Tibial nerve (tissue), 4 donors: ENCODE measurements at regions not wholly inside any gene's neighbourhood (a gene's known extent, or its start where the extent isn't known, plus 50 kb on each side); places are given as distances from the start of the nearest gene placed in this dataset.

Experiments
- DNase-seq, 2 donors: peaks; one replicate each; pipeline ENCODE4 v3.0.0-alpha.2; 2019; ENCODE audit warnings: low spot score in 2 of 2
- H3K27ac ChIP-seq, 4 donors: fragments of 200-600 bp; sonication (generic) in 3 of 4; one replicate each; pipeline ENCODE4 v1.5.1; 2017 to 2019; ENCODE audit warnings: mild to moderate bottlenecking in 1 of 4
- H3K27me3 ChIP-seq, 2 donors: fragments of 200-600 bp; sonication (generic) in 1 of 2; one replicate each; pipeline versions ENCODE4 v1.5.1 to v1.6.0; 2017 to 2019
- H3K36me3 ChIP-seq, 3 donors: fragments of 200-600 bp; sonication (generic); one replicate each; pipeline ENCODE4 v1.5.1; 2018 to 2019
- H3K4me1 ChIP-seq, 4 donors: fragments of 200-600 bp; sonication (generic) in 3 of 4; one replicate each; pipeline ENCODE4 v1.5.1; 2017 to 2019
- H3K4me3 ChIP-seq, 4 donors: fragments of 200-600 bp; sonication (generic) in 3 of 4; one replicate each; pipeline ENCODE4 v1.5.1; 2017 to 2019; ENCODE audit warnings: mild to moderate bottlenecking in 1 of 4, moderate library complexity in 1 of 4
- H3K9me3 ChIP-seq, 4 donors: fragments of 200-600 bp; sonication (generic) in 3 of 4; one replicate each; pipeline ENCODE4 v1.5.1; 2017 to 2019
- EP300 ChIP-seq, 2 donors: sonication (generic); formaldehyde crosslinking; IDR thresholded peaks; one replicate each; pipeline ENCODE4 v1.6.1; 2017; ENCODE audit warnings: antibody characterized with exemption in 2 of 2, mild to moderate bottlenecking in 1 of 2
- POLR2A ChIP-seq, 2 donors: fragments of 450-650 bp; IDR thresholded peaks; one replicate each; pipeline ENCODE4 v1.6.1; 2017; ENCODE audit warnings: antibody characterized with exemption in 2 of 2, mild to moderate bottlenecking in 2 of 2, moderate library complexity in 2 of 2
- WGBS, 2 donors: methylation state at CpG; one replicate each; pipeline ENCODE4 v1.1.5; 2018; 5-methylcytosine and 5-hydroxymethylcytosine counted together
- TF ChIP-seq, protein P1 (sequence below), 5 experiments: fragments of 200-600 bp in 3 of 5; fragments of 450-650 bp in 2 of 5; sonication (generic) in 3 of 5; IDR thresholded peaks; one replicate each; pipeline ENCODE4 v1.5.1; 2016 to 2019; ENCODE audit warnings: antibody characterized with exemption in 5 of 5, mild to moderate bottlenecking in 3 of 5, moderate library complexity in 2 of 5

GRCh38 chr7:45240273-45240771 is 82.7 kb downstream of the RAMP3 start:
- no peaks in the 10 kb centered on the region for H3K4me1 ChIP-seq
- H3K4me3 ChIP-seq, result no peak overlapping the region
- no peaks in the 10 kb centered on the region for H3K36me3 ChIP-seq
- DNase-seq, result no peak
- H3K9me3 ChIP-seq, result no peaks in the 10 kb centered on the region
- WGBS, 2 donors, result 71 to 75% methylated on average over 7 of the region's 7 CpGs
- no peak overlapping the region for H3K27ac ChIP-seq
- no peaks in the 10 kb centered on the region for H3K27me3 ChIP-seq
- TF ChIP-seq EP300 (IDR thresholded peaks at IDR 0.05) (no peak), POLR2A (IDR thresholded peaks at IDR 0.05) (no peak)
- TF ChIP-seq, protein P1, sequence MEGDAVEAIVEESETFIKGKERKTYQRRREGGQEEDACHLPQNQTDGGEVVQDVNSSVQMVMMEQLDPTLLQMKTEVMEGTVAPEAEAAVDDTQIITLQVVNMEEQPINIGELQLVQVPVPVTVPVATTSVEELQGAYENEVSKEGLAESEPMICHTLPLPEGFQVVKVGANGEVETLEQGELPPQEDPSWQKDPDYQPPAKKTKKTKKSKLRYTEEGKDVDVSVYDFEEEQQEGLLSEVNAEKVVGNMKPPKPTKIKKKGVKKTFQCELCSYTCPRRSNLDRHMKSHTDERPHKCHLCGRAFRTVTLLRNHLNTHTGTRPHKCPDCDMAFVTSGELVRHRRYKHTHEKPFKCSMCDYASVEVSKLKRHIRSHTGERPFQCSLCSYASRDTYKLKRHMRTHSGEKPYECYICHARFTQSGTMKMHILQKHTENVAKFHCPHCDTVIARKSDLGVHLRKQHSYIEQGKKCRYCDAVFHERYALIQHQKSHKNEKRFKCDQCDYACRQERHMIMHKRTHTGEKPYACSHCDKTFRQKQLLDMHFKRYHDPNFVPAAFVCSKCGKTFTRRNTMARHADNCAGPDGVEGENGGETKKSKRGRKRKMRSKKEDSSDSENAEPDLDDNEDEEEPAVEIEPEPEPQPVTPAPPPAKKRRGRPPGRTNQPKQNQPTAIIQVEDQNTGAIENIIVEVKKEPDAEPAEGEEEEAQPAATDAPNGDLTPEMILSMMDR (IDR thresholded peaks at IDR 0.05), result no peak

- Histone ChIP-seq H3K9me3 (no peaks in the 10 kb centered on the region), H3K27ac (no peak overlapping the region), H3K36me3 (no peaks in the 10 kb centered on the region), H3K4me1 (no peaks in the 10 kb centered on the region), H3K27me3 (no peaks in the 10 kb centered on the region), H3K4me3 (no peak overlapping the region)
- 86 to 95% methylated on average over 4 of the region's 4 CpGs for WGBS, 2 donors
- TF ChIP-seq, protein P1 (IDR thresholded peaks at IDR 0.05), result no peak
- TF ChIP-seq POLR2A (IDR thresholded peaks at IDR 0.05), result no peak
- no peak for TF ChIP-seq EP300 (IDR thresholded peaks at IDR 0.05)
- DNase-seq, result no peak
Observed at GRCh38 chr7:45240926-45241325, 83.3 kb downstream of the RAMP3 start.

GRCh38 chr7:45241339-45242109 is 83.9 kb downstream of the RAMP3 start:
- no peak for DNase-seq

GRCh38 chr7:45242261-45242660 is 84.7 kb downstream of the RAMP3 start:
- H3K4me3 ChIP-seq, result no peak overlapping the region
- no peak for DNase-seq
- H3K9me3 ChIP-seq, result no peaks in the 10 kb centered on the region
- H3K36me3 ChIP-seq, result no peaks in the 10 kb centered on the region
- WGBS, 2 donors, result 88% methylated on average over 4 of the region's 4 CpGs
- TF ChIP-seq POLR2A (IDR thresholded peaks at IDR 0.05), result no peak
- TF ChIP-seq, protein P1 (IDR thresholded peaks at IDR 0.05), result no peak
- no peak for TF ChIP-seq EP300 (IDR thresholded peaks at IDR 0.05)
- no peak overlapping the region for H3K27ac ChIP-seq
- H3K27me3 ChIP-seq, result no peaks in the 10 kb centered on the region
- H3K4me1 ChIP-seq, result no peaks in the 10 kb centered on the region

More at GRCh38 chr7:45241339-45242109, 83.9 kb downstream of the RAMP3 start:
- Histone ChIP-seq H3K4me3 (no peak overlapping the region), H3K27me3 (no peaks in the 10 kb centered on the region), H3K27ac (no peak overlapping the region), H3K9me3 (no peaks in the 10 kb centered on the region), H3K4me1 (no peaks in the 10 kb centered on the region), H3K36me3 (no peaks in the 10 kb centered on the region)
- TF ChIP-seq POLR2A (IDR thresholded peaks at IDR 0.05) (no peak), EP300 (IDR thresholded peaks at IDR 0.05) (no peak)
- TF ChIP-seq, protein P1 (IDR thresholded peaks at IDR 0.05), result no peak
- 68 to 74% methylated on average over 11 of the region's 11 CpGs for WGBS, 2 donors

DNA sequence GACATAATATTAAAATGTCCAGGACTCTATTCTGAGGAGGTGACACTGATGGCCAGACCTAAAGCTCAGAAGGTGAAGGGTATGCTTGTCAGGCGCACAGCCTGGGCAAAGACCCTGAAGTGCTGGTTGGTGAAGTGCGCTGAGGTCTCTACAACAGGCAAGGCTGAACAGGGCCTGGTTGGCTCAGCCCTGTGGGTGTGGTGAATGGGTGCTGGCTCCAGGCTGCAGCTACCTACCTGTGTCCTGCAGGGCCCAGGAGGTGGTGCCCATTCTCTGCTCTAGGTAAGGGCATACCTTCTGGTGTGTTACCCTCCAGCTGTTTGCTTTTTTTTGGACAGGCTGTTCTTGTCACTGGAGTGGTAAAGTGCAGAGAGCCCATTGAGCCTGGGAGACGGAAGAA is 85.1 kb downstream of the RAMP3 start:
- 78 to 86% methylated on average over 3 of the region's 3 CpGs for WGBS, 2 donors
- H3K4me3 ChIP-seq, result no peak overlapping the region
- H3K27ac ChIP-seq, result no peak overlapping the region
- no peaks in the 10 kb centered on the region for H3K36me3 ChIP-seq
- H3K9me3 ChIP-seq, result peaks cover 0 to 3% (median 0%) of the 10 kb centered on the region in 4 donors
- TF ChIP-seq POLR2A (IDR thresholded peaks at IDR 0.05) (no peak), EP300 (IDR thresholded peaks at IDR 0.05) (no peak)
- TF ChIP-seq, protein P1 (IDR thresholded peaks at IDR 0.05), result no peak
- no peaks in the 10 kb centered on the region for H3K27me3 ChIP-seq
- no peak for DNase-seq
- H3K4me1 ChIP-seq, result no peaks in the 10 kb centered on the region
